Astrocyte (in vitro differentiated cells and primary cell): ENCODE measurements at regions not wholly inside any gene's neighbourhood (a gene's known extent, or its start where the extent isn't known, plus 50 kb on each side); places are given as distances from the start of the nearest gene placed in this dataset.

Experiments
- EZH2 ChIP-seq: IDR thresholded peaks from 2 replicates; pipeline ENCODE4 v1.6.1; 2012; ENCODE audit warnings: mild to moderate bottlenecking, low read length, inconsistent platforms; ENCODE audit not compliant: insufficient read depth
- TF ChIP-seq, protein P1 (sequence below): IDR thresholded peaks from 2 replicates; pipeline ENCODE4 v1.5.1; 2011; ENCODE audit warnings: low read depth, mild to moderate bottlenecking, inconsistent platforms, low read length, moderate library complexity; ENCODE audit not compliant: insufficient read depth

DNA sequence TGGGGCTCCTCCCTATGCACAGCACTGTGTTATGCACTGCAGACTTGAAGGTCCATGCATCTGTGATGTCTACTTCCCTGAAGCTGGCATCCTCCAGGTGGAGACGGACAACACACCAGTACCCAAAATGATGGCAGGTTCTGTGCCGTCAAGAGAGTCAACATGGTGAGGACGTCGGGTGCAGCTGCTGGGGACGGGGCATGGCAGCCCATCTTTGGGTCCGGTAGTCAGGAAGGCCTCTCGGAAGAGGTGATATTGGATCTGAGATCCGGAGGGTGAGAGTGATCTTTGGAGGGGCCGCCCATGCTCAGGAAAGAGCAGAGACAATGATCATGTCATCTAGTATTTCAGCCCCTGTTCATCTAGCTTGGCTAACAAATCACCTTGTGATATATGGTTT, 104.1 kb downstream of the RIPK4 start:
- TF ChIP-seq, protein P1, sequence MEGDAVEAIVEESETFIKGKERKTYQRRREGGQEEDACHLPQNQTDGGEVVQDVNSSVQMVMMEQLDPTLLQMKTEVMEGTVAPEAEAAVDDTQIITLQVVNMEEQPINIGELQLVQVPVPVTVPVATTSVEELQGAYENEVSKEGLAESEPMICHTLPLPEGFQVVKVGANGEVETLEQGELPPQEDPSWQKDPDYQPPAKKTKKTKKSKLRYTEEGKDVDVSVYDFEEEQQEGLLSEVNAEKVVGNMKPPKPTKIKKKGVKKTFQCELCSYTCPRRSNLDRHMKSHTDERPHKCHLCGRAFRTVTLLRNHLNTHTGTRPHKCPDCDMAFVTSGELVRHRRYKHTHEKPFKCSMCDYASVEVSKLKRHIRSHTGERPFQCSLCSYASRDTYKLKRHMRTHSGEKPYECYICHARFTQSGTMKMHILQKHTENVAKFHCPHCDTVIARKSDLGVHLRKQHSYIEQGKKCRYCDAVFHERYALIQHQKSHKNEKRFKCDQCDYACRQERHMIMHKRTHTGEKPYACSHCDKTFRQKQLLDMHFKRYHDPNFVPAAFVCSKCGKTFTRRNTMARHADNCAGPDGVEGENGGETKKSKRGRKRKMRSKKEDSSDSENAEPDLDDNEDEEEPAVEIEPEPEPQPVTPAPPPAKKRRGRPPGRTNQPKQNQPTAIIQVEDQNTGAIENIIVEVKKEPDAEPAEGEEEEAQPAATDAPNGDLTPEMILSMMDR = no peak
- TF ChIP-seq EZH2 = no peak
